ENCODE measurements at regions not wholly inside any gene's neighbourhood (a gene's known extent, or its start where the extent isn't known, plus 50 kb on each side); places are given as distances from the start of the nearest gene placed in this dataset.
"Not testable (repeated sequence)": the region's sequence is repeated elsewhere in the genome, so short reads cannot be mapped to it uniquely, and the experiment has no call there.

DNA sequence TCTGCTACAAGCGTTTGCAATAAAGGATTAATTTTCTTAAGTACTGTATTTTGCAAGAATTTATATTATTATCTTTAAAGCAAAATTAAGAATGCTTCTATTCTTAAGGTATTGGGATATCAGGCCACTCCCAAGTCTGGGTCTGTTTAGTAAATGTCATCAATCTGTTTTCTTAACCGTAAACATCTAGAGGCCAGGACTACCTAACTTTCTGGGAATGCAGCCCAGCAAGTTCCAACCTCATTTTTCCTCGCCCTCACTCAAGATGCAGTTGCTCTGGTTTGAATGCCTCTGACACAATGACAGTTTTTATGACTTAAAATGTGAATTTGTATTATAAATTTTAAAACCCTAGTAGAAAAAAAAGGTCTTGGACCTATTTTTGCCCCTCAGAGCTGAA lies 143.5 kb downstream of the INHBA start:
- Histone ChIP-seq H3K27me3 (no peaks in the 10 kb centered on the region), H3K27ac (no peak overlapping the region), H3K36me3 (no peaks in the 10 kb centered on the region), H3K4me1 (no peaks in the 10 kb centered on the region), H3K9me3 (no peaks in the 10 kb centered on the region), H3K4me3 (no peak overlapping the region)
- intact Hi-C loops (cut with DNase I; ENCODE audit: low total_unique reads) = no loop called here
- WGBS, 5 donors = 63 to 88% (median 78%) methylated on average over 3 of the region's 3 CpGs
- DNase-seq = no peak
- TF ChIP-seq POLR2AphosphoS5 (IDR thresholded peaks at IDR 0.05) = no peak
- TF ChIP-seq, protein P1, sequence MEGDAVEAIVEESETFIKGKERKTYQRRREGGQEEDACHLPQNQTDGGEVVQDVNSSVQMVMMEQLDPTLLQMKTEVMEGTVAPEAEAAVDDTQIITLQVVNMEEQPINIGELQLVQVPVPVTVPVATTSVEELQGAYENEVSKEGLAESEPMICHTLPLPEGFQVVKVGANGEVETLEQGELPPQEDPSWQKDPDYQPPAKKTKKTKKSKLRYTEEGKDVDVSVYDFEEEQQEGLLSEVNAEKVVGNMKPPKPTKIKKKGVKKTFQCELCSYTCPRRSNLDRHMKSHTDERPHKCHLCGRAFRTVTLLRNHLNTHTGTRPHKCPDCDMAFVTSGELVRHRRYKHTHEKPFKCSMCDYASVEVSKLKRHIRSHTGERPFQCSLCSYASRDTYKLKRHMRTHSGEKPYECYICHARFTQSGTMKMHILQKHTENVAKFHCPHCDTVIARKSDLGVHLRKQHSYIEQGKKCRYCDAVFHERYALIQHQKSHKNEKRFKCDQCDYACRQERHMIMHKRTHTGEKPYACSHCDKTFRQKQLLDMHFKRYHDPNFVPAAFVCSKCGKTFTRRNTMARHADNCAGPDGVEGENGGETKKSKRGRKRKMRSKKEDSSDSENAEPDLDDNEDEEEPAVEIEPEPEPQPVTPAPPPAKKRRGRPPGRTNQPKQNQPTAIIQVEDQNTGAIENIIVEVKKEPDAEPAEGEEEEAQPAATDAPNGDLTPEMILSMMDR (IDR thresholded peaks at IDR 0.05) = no peak
- no peak for TF ChIP-seq POLR2A (IDR thresholded peaks at IDR 0.05)
- no peak for TF ChIP-seq EP300 (IDR thresholded peaks at IDR 0.05)

DNA sequence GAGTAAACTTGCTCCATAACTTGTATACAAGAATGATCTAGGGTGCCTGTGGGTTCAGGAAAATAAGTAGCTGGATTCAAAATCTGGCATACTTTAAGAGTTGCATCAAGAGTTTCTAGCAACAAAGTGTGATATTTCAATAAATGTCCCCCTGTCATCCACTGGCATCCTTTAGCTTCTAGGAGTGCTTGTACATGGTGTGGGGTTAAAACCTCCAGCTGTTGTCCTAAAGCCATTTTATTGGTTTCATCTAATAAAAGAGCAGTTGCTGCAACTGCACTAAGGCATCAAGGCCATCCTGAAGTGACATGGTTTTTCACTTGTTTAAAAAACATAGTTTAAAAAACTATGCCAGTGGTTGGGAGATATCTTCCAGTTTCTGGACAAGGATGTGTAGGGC lies 148.4 kb downstream of the INHBA start:
- Histone ChIP-seq H3K27ac (no peak overlapping the region), H3K27me3 (no peaks in the 10 kb centered on the region), H3K9me3 (peaks cover 0 to 8% (median 2%) of the 10 kb centered on the region in 4 donors), H3K36me3 (no peaks in the 10 kb centered on the region), H3K4me1 (no peaks in the 10 kb centered on the region), H3K4me3 (no peak overlapping the region)
- intact Hi-C loops (cut with DNase I; ENCODE audit: low total_unique reads) = no loop called here
- DNase-seq = no peak
- TF ChIP-seq EP300 (IDR thresholded peaks at IDR 0.05) (no peak), POLR2AphosphoS5 (IDR thresholded peaks at IDR 0.05) (no peak), POLR2A (IDR thresholded peaks at IDR 0.05) (no peak)
- TF ChIP-seq, protein P1 (IDR thresholded peaks at IDR 0.05) = no peak

DNA sequence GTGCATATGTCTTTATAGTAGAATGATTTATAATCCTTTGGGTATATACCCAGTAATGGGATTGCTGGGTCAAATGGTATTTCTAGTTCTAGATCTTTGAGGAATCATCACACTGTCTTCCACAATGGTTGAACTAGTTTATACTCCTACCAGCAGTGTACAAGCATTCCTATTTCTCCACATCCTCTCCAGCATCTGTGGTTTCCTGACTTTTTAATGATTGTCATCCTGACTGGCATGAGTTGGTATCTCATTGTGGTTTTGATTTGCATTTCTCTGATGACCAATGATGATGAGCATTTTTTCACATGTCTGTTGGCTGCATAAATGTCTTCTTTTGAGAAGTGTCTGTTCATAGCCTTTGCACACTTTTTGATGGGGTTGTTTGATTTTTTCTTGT lies 152.8 kb downstream of the INHBA start:
- H3K4me1 ChIP-seq; H3K4me3 ChIP-seq; H3K36me3 ChIP-seq; H3K9me3 ChIP-seq; DNase-seq; H3K27ac ChIP-seq; H3K27me3 ChIP-seq; intact Hi-C loops (cut with DNase I; ENCODE audit: low total_unique reads): not testable (repeated sequence)

DNA sequence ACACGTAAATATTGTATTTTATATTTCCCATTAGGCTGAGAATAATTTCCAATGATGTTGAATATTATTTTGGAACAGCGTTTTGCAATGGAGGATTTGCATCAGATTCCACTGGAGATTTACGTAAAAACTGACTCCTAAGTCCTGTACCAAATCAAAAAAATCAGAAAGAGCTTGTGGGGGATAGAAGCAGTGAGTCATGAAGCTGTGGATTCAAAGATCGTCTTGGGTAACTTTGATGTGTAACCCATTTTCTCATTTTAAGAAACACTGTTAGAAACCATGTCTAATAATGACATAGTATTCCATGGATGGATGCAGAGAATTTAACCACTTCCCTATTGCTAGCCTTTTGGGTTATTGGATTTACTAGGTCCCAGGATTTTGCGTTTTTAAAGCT lies 158.6 kb downstream of the INHBA start:
- intact Hi-C loops (cut with DNase I; ENCODE audit: low total_unique reads) = no loop called here
- Histone ChIP-seq H3K4me3 (no peak overlapping the region), H3K36me3 (no peaks in the 10 kb centered on the region), H3K27me3 (no peaks in the 10 kb centered on the region), H3K27ac (no peak overlapping the region), H3K4me1 (no peaks in the 10 kb centered on the region), H3K9me3 (no peaks in the 10 kb centered on the region)
- no peak for DNase-seq
- WGBS, 5 donors = 70 to 80% (median 76%) methylated on average over 5 of the region's 5 CpGs
- TF ChIP-seq POLR2AphosphoS5 (IDR thresholded peaks at IDR 0.05) = no peak
- no peak for TF ChIP-seq POLR2A (IDR thresholded peaks at IDR 0.05)
- TF ChIP-seq EP300 (IDR thresholded peaks at IDR 0.05) = no peak
- TF ChIP-seq, protein P1 (IDR thresholded peaks at IDR 0.05) = no peak

DNA sequence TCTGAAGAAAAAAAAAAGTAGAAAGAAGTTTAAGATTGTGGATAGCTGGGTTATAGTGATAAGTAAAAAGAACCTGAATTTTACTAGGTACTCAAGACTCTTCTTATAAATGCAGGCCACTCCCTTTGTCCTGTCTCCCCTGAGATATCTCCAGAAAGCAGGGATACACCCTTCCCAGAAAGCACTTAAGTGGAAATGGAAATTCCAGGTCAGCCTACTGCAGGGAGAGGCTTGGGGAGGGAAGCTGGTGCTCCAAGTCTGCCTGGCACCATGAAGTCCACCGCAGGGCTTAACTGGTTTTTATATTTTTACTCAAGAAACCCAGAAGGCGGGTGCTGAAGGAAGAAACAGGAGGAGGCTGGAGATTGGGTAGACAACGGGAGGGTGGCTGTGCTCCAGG lies 162.3 kb downstream of the INHBA start:
- WGBS, 5 donors = 80 to 88% (median 82%) methylated on average over 3 of the region's 3 CpGs
- Histone ChIP-seq H3K4me1 (no peaks in the 10 kb centered on the region), H3K4me3 (no peak overlapping the region), H3K36me3 (no peaks in the 10 kb centered on the region), H3K9me3 (no peaks in the 10 kb centered on the region), H3K27me3 (no peaks in the 10 kb centered on the region), H3K27ac (no peak overlapping the region)
- intact Hi-C loops (cut with DNase I; ENCODE audit: low total_unique reads) = no loop called here
- no peak for DNase-seq
- TF ChIP-seq POLR2A (IDR thresholded peaks at IDR 0.05) (no peak), POLR2AphosphoS5 (IDR thresholded peaks at IDR 0.05) (no peak), EP300 (IDR thresholded peaks at IDR 0.05) (no peak)
- TF ChIP-seq, protein P1 (IDR thresholded peaks at IDR 0.05) = no peak

All from stomach (tissue), 8 donors.